DOHH2 (cell line): ENCODE measurements at regions not wholly inside any gene's neighbourhood (a gene's known extent, or its start where the extent isn't known, plus 50 kb on each side); places are given as distances from the start of the nearest gene placed in this dataset.

Source experiments
- EZH2phosphoT487 ChIP-seq: fragments of 200-600 bp; sonication (generic); IDR thresholded peaks from 2 replicates; pipeline ENCODE4 v1.6.1; 2017; ENCODE audit warnings: borderline replicate concordance, mild to moderate bottlenecking, antibody characterized with exemption, low read length, moderate library complexity, mixed read lengths
- TF ChIP-seq, protein P1 (sequence below): fragments of 200-600 bp; sonication (generic); IDR thresholded peaks from one replicate; pipeline ENCODE4 v1.5.1; 2014; ENCODE audit warnings: antibody characterized with exemption, mild to moderate bottlenecking, low read depth, low read length; ENCODE audit not compliant: poor library complexity, severe bottlenecking

GRCh38 chr14:98907271-98907670 is 364.7 kb downstream of the BCL11B start:
- TF ChIP-seq, protein P1, sequence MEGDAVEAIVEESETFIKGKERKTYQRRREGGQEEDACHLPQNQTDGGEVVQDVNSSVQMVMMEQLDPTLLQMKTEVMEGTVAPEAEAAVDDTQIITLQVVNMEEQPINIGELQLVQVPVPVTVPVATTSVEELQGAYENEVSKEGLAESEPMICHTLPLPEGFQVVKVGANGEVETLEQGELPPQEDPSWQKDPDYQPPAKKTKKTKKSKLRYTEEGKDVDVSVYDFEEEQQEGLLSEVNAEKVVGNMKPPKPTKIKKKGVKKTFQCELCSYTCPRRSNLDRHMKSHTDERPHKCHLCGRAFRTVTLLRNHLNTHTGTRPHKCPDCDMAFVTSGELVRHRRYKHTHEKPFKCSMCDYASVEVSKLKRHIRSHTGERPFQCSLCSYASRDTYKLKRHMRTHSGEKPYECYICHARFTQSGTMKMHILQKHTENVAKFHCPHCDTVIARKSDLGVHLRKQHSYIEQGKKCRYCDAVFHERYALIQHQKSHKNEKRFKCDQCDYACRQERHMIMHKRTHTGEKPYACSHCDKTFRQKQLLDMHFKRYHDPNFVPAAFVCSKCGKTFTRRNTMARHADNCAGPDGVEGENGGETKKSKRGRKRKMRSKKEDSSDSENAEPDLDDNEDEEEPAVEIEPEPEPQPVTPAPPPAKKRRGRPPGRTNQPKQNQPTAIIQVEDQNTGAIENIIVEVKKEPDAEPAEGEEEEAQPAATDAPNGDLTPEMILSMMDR: no peak
- TF ChIP-seq EZH2phosphoT487: no peak
